ENCODE measurements at regions not wholly inside any gene's neighbourhood (a gene's known extent, or its start where the extent isn't known, plus 50 kb on each side); places are given as distances from the start of the nearest gene placed in this dataset.

- FAIRE-seq (no peak), DNase-seq (ENCODE audit: insufficient read length, low spot score) (peak; percentile 80)
- no peak for TF ChIP-seq POLR2A (IDR thresholded peaks at IDR 0.05; ENCODE audit: low read depth, low read length)
Observed at GRCh38 chr1:30379684-30380624, 343.4 kb downstream of the MATN1 start.

GRCh38 chr1:30378991-30379581 lies 344.3 kb downstream of the MATN1 start:
- FAIRE-seq (no peak), DNase-seq (ENCODE audit: insufficient read length, low spot score) (no peak)
- TF ChIP-seq POLR2A (IDR thresholded peaks at IDR 0.05; ENCODE audit: low read depth, low read length), result no peak

GRCh38 chr1:30378003-30378596 lies 345.3 kb downstream of the MATN1 start:
- DNase-seq (ENCODE audit: insufficient read length, low spot score), result no peak
- FAIRE-seq, result no peak
- TF ChIP-seq POLR2A (IDR thresholded peaks at IDR 0.05; ENCODE audit: low read depth, low read length), result no peak

- FAIRE-seq (no peak), DNase-seq (ENCODE audit: insufficient read length, low spot score) (no peak)
- no peak for TF ChIP-seq POLR2A (IDR thresholded peaks at IDR 0.05; ENCODE audit: low read depth, low read length)
Observed at GRCh38 chr1:30377230-30378002, 346.0 kb downstream of the MATN1 start.

GRCh38 chr1:30376054-30376697 lies 347.2 kb downstream of the MATN1 start:
- DNase-seq (ENCODE audit: insufficient read length, low spot score), result no peak
- no peak for TF ChIP-seq POLR2A (IDR thresholded peaks at IDR 0.05; ENCODE audit: low read depth, low read length)
- no peak for FAIRE-seq

- TF ChIP-seq POLR2A (IDR thresholded peaks at IDR 0.05; ENCODE audit: low read depth, low read length), result no peak
- DNase-seq (ENCODE audit: insufficient read length, low spot score), result no peak
- no peak for FAIRE-seq
Observed at GRCh38 chr1:30375156-30375555, 348.2 kb downstream of the MATN1 start.

- DNase-seq (ENCODE audit: insufficient read length, low spot score), result no peak
- TF ChIP-seq POLR2A (IDR thresholded peaks at IDR 0.05; ENCODE audit: low read depth, low read length), result no peak
Observed at GRCh38 chr1:30374400-30375070, 348.9 kb downstream of the MATN1 start.

GRCh38 chr1:30373471-30374399 lies 349.6 kb downstream of the MATN1 start:
- FAIRE-seq (no peak), DNase-seq (ENCODE audit: insufficient read length, low spot score) (no peak)
- no peak for TF ChIP-seq POLR2A (IDR thresholded peaks at IDR 0.05; ENCODE audit: low read depth, low read length)

More at GRCh38 chr1:30374400-30375070, 348.9 kb downstream of the MATN1 start:
- FAIRE-seq, result no peak

- TF ChIP-seq POLR2A (IDR thresholded peaks at IDR 0.05; ENCODE audit: low read depth, low read length), result no peak
- FAIRE-seq, result no peak
- DNase-seq (ENCODE audit: insufficient read length, low spot score), result no peak
Observed at GRCh38 chr1:30372792-30373433, 350.5 kb downstream of the MATN1 start.

- no peak for DNase-seq (ENCODE audit: insufficient read length, low spot score)
- FAIRE-seq, result no peak
- TF ChIP-seq POLR2A (IDR thresholded peaks at IDR 0.05; ENCODE audit: low read depth, low read length), result no peak
Observed at GRCh38 chr1:30371888-30372791, 351.2 kb downstream of the MATN1 start.

All from H54 (cell line).